Spinal cord (tissue), 9 donors: ENCODE measurements at regions not wholly inside any gene's neighbourhood (a gene's known extent, or its start where the extent isn't known, plus 50 kb on each side); places are given as distances from the start of the nearest gene placed in this dataset.

Source experiments
- DNase-seq, 6 donors: peaks; one replicate each; pipeline versions ENCODE4 v3.0.0 to v3.0.0-alpha.2; 2013 to 2015; ENCODE audit warnings: low spot score in 6 of 6, low read depth in 4 of 6
- H3K27ac ChIP-seq: one replicate; pipeline ENCODE4 v1.5.1; 2013; ENCODE audit warnings: low read depth, low read length, control low read depth
- H3K27me3 ChIP-seq: one replicate; pipeline ENCODE4 v1.6.1; 2013; ENCODE audit warnings: low read length; ENCODE audit not compliant: control insufficient read depth, insufficient read depth
- H3K36me3 ChIP-seq: one replicate; pipeline ENCODE4 v1.6.1; 2013; ENCODE audit warnings: low read length; ENCODE audit not compliant: control insufficient read depth, insufficient read depth
- H3K4me1 ChIP-seq: one replicate; pipeline ENCODE4 v1.6.1; 2013; ENCODE audit warnings: low read length; ENCODE audit not compliant: control insufficient read depth, insufficient read depth
- H3K4me3 ChIP-seq: one replicate; pipeline ENCODE4 v1.5.1; 2013; ENCODE audit warnings: low read depth, low read length, control low read depth
- H3K9me3 ChIP-seq: one replicate; pipeline ENCODE4 v1.6.1; 2013; ENCODE audit warnings: low read length; ENCODE audit not compliant: control insufficient read depth, insufficient read depth
- WGBS: methylation state at CpG from one replicate; pipeline ENCODE4 v1.1.5; 2013; ENCODE audit warnings: missing lambda C conversion rate; ENCODE audit not compliant: insufficient coverage; 5-methylcytosine and 5-hydroxymethylcytosine counted together
- donor health status: healthy.

DNA sequence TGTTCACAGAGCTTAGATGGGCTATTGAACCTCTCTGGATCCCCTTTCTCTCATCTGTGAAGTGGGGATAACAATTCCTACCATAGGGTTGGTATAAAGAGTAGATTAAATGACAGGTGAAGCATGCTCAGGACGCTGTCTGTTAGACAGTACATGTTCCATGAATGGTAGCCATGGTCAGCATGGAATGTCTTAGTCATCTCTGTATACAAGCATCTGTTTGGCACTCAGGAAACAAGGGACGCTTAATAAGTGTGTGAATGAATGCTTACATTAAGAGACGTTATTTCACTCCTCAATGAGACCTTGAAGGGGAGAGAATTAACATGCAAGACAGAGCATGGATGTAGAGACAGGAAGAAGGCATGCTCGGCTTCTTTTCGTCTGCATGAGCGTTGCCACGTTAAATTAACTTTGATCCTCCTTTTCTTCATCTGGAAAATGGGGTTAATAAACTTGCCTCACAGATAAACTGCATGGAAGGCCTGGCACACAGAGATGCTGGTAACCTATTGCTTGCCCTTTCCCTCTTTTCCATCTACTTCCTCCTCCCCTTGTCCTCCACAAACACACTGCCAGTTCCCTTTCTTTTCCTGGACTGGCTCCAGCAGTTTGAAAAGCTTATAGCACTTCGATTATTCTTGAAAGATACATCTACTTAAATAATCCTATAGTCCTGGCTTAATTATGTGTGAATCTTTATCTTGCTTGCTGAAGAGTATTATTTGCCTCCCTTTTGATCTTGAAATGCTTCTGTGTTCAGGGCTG lies 267.2 kb upstream of the MTNR1B start:
- 30% methylated on average over 2 of the region's 8 CpGs for WGBS
- Histone ChIP-seq H3K4me1 (no peaks in the 10 kb centered on the region), H3K27ac (no peak overlapping the region), H3K9me3 (no peaks in the 10 kb centered on the region), H3K4me3 (no peak overlapping the region), H3K36me3 (no peaks in the 10 kb centered on the region), H3K27me3 (no peaks in the 10 kb centered on the region)
- DNase-seq, result peak in 2 of 6 donors; percentile 39 to 72

DNA sequence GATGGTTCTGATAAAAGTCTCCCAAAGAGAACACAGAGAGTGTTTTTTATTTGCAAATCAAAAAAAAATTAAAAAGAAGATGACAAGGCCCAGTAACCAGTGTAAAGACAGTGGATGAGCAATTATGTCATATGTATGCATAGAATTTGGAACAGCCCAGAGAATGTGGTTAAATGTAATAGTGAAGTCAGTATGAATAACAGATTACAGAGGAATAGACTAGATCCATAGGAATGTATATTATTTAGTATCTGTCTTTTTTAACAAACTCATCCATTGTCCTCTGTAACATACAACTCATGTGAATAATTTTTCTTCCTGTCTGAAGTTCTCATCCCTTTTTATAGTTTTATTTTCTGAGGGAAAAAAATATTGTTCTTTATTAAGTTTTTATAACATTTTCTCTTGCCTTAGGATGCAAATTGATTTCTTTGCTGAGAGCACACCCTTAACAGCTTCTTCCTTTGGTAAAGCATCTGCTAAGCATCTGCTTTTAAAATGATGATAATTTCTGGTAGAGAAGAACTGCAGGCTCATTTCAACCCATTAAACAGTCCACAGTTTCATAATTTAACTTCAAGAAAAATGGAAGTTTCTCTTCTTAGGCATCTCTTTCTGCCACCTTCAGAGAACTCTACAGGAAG lies 266.5 kb upstream of the MTNR1B start:
- no peak overlapping the region for H3K4me3 ChIP-seq
- no peak overlapping the region for H3K27ac ChIP-seq
- no peaks in the 10 kb centered on the region for H3K36me3 ChIP-seq
- no peaks in the 10 kb centered on the region for H3K9me3 ChIP-seq
- no peaks in the 10 kb centered on the region for H3K27me3 ChIP-seq
- no peaks in the 10 kb centered on the region for H3K4me1 ChIP-seq
- no peak for DNase-seq

DNA sequence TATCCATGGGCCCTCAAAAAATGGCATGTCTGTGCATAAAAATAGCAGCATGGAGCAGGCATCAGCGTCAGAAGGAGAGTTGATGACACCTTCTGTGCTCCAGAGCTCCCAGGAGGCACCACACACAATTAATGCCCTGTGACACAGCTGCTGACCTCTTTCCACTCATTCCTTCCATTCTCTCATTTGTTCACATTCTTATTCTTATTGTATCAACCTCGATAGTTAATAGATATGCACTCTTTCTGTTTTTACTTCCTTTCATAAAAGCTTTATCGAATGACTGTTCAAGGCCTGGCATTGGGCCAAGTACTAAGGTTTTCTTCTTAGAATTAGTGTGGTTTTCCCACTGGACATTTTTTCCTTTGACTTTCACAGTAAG lies 266.0 kb upstream of the MTNR1B start:
- no peaks in the 10 kb centered on the region for H3K36me3 ChIP-seq
- WGBS, result 17% methylated on average over 1 of the region's 3 CpGs
- DNase-seq, result peak in 1 of 6 donors; percentile 43

GRCh38 chr11:92707173-92707619 lies 262.3 kb upstream of the MTNR1B start:
- 66% methylated on average over 3 of the region's 3 CpGs for WGBS
- DNase-seq, result no peak
- H3K4me3 ChIP-seq, result no peak overlapping the region
- no peaks in the 10 kb centered on the region for H3K27me3 ChIP-seq
- no peaks in the 10 kb centered on the region for H3K9me3 ChIP-seq
- H3K27ac ChIP-seq, result no peak overlapping the region
- no peaks in the 10 kb centered on the region for H3K4me1 ChIP-seq
- no peaks in the 10 kb centered on the region for H3K36me3 ChIP-seq

More for the DNA sequence above, 266.0 kb upstream of the MTNR1B start:
- H3K4me3 ChIP-seq, result no peak overlapping the region
- H3K4me1 ChIP-seq, result no peaks in the 10 kb centered on the region
- no peak overlapping the region for H3K27ac ChIP-seq
- no peaks in the 10 kb centered on the region for H3K27me3 ChIP-seq
- H3K9me3 ChIP-seq, result no peaks in the 10 kb centered on the region

DNA sequence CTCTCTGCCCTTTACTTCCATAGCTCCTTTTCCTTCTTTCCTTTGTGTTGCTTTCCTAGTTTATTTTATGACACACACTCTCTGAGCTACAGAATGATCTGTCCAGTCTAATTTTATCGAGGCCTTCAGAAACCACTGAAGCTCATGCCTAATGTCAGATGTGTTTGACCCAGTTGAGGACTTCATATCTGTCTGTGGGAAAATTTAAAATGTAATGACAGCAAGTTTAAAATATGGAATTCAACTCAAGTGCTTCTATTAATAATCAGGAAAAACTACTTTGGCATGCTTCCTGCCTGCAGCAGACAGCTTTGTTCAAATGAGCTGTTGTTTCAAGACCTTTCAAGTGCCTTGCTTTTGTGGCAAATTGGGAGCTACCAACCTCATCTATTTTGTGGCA lies 261.8 kb upstream of the MTNR1B start:
- H3K27me3 ChIP-seq, result no peaks in the 10 kb centered on the region
- H3K36me3 ChIP-seq, result no peaks in the 10 kb centered on the region
- H3K27ac ChIP-seq, result no peak overlapping the region
- no CpG with 5 or more reads among the region's 1 CpG for WGBS
- no peaks in the 10 kb centered on the region for H3K9me3 ChIP-seq
- no peak overlapping the region for H3K4me3 ChIP-seq
- DNase-seq, result no peak
- H3K4me1 ChIP-seq, result no peaks in the 10 kb centered on the region

DNA sequence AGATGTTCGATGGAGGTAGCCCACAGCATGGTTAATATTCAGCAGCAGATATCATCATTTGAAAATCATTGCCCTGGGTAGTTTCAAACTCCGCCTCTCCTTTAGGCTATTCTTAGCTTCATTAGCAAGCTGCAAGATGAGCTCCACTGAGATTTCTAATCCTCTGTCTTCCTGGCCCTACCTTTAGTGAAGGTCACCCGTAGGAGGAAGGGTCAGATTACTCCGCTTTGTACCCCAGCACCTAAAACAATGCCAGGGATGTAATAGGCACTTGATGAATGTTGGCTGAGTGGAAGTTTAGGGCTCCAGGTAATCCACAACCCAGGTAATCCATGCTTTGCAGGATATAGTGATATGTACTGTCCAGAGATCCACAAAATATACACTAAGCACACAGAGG lies 260.1 kb upstream of the MTNR1B start:
- 82% methylated on average over 2 of the region's 4 CpGs for WGBS
- DNase-seq, result no peak

DNA sequence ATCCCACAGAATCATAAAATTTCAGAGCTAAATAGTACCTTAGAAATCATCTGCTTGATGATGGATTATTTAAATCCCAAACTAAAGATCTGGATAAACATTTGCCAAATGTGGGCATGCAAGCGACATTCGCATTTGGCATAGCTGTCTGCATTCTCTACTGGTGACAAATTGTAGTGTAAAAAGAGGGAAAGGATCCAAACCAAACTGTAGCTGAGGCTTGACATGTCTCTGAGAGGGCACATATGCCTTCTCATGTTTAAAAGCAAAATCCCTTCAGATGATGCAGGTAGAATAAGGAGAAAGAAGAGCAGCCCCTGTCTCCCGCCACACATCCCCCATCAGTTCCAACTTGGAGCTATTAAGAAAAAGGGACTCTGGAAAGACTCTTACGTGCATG lies 257.5 kb upstream of the MTNR1B start:
- no peak overlapping the region for H3K27ac ChIP-seq
- no peak overlapping the region for H3K4me3 ChIP-seq
- H3K27me3 ChIP-seq, result no peaks in the 10 kb centered on the region
- peak in 1 of 6 donors; percentile 77 for DNase-seq
- WGBS, result 83% methylated on average over 2 of the region's 4 CpGs
- no peaks in the 10 kb centered on the region for H3K4me1 ChIP-seq
- no peaks in the 10 kb centered on the region for H3K9me3 ChIP-seq
- no peaks in the 10 kb centered on the region for H3K36me3 ChIP-seq

More for the DNA sequence above, 260.1 kb upstream of the MTNR1B start:
- no peak overlapping the region for H3K27ac ChIP-seq
- H3K27me3 ChIP-seq, result no peaks in the 10 kb centered on the region
- H3K4me3 ChIP-seq, result no peak overlapping the region
- no peaks in the 10 kb centered on the region for H3K9me3 ChIP-seq
- H3K4me1 ChIP-seq, result no peaks in the 10 kb centered on the region
- no peaks in the 10 kb centered on the region for H3K36me3 ChIP-seq

- Histone ChIP-seq H3K4me1 (no peaks in the 10 kb centered on the region), H3K9me3 (no peaks in the 10 kb centered on the region), H3K4me3 (no peak overlapping the region), H3K36me3 (no peaks in the 10 kb centered on the region), H3K27ac (no peak overlapping the region), H3K27me3 (no peaks in the 10 kb centered on the region)
- DNase-seq, result peak in 2 of 6 donors; percentile 35 to 62
- WGBS, result no CpG with 5 or more reads among the region's 1 CpG
These were observed 255.3 kb upstream of the MTNR1B start for GRCh38 chr11:92714111-92714510.

DNA sequence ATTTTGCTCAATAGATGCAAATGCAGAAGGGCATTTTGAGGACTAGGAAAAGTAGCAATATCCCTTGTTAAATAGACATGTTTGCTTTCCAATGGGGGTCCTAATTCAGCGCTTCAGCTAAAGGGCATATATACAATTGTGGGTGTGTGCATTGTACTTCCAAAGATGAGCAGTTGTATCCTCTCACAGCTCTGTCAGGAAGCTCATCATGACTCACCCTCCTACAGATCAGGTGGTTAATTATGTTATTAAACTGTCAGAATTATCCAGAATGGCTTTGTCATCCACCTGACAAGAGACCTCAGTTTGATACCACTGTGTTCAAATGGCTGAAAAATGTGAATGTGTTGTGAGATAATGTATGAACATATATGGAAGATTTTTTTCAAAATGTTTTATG lies 252.2 kb upstream of the MTNR1B start:
- WGBS, result no CpG with 5 or more reads among the region's 1 CpG
- no peaks in the 10 kb centered on the region for H3K9me3 ChIP-seq
- no peaks in the 10 kb centered on the region for H3K4me1 ChIP-seq
- H3K27ac ChIP-seq, result no peak overlapping the region
- DNase-seq, result no peak
- no peaks in the 10 kb centered on the region for H3K36me3 ChIP-seq
- no peaks in the 10 kb centered on the region for H3K27me3 ChIP-seq
- H3K4me3 ChIP-seq, result no peak overlapping the region

- Histone ChIP-seq H3K4me1 (no peaks in the 10 kb centered on the region), H3K36me3 (no peaks in the 10 kb centered on the region), H3K27me3 (no peaks in the 10 kb centered on the region), H3K4me3 (no peak overlapping the region), H3K27ac (no peak overlapping the region), H3K9me3 (no peaks in the 10 kb centered on the region)
- DNase-seq, result peak in 1 of 6 donors; percentile 54
- no CpG with 5 or more reads among the region's 3 CpGs for WGBS
These were observed 249.1 kb upstream of the MTNR1B start for GRCh38 chr11:92720385-92720784.
